Hematopoietic multipotent progenitor cell (in vitro differentiated cells): ENCODE measurements at regions not wholly inside any gene's neighbourhood (a gene's known extent, or its start where the extent isn't known, plus 50 kb on each side); places are given as distances from the start of the nearest gene placed in this dataset.
"Not testable (repeated sequence)": the region's sequence is repeated elsewhere in the genome, so short reads cannot be mapped to it uniquely, and the experiment has no call there.

ENCODE experiments used
- DNase-seq, 3 donors: peaks; one replicate each; pipeline ENCODE4 v3.0.0-alpha.2; 2011 to 2015; ENCODE audit warnings: low read depth in 2 of 3, low spot score in 2 of 3

GRCh38 chr13:90833951-90834350 is 513.5 kb upstream of the MIR17HG start:
- no peak for DNase-seq

GRCh38 chr13:90834700-90835099 is 512.8 kb upstream of the MIR17HG start:
- DNase-seq = no peak

GRCh38 chr13:90835826-90836225 is 511.7 kb upstream of the MIR17HG start:
- no peak for DNase-seq

- no peak for DNase-seq
Observed at GRCh38 chr13:90838317-90838960, 509.0 kb upstream of the MIR17HG start.

GRCh38 chr13:90839061-90839460 is 508.4 kb upstream of the MIR17HG start:
- DNase-seq = no peak

- no peak for DNase-seq
Observed at GRCh38 chr13:90846936-90847335, 500.6 kb upstream of the MIR17HG start.

GRCh38 chr13:90853666-90854065 is 493.8 kb upstream of the MIR17HG start:
- DNase-seq = not testable (repeated sequence)

GRCh38 chr13:90857921-90858320 is 489.6 kb upstream of the MIR17HG start:
- DNase-seq = no peak

GRCh38 chr13:90866006-90866405 is 481.5 kb upstream of the MIR17HG start:
- no peak for DNase-seq

GRCh38 chr13:90867336-90867683 is 480.2 kb upstream of the MIR17HG start:
- DNase-seq = peak in 2 of 3 donors; percentile 72 to 91

- DNase-seq = peak in 2 of 3 donors; percentile 12 to 44
Observed at GRCh38 chr13:90868321-90868920, 479.1 kb upstream of the MIR17HG start.

- DNase-seq = no peak
Observed at GRCh38 chr13:90869580-90869979, 477.9 kb upstream of the MIR17HG start.

GRCh38 chr13:90872491-90873025 is 474.9 kb upstream of the MIR17HG start:
- DNase-seq = no peak

GRCh38 chr13:90880790-90881189 is 466.7 kb upstream of the MIR17HG start:
- DNase-seq = no peak

- DNase-seq = no peak
Observed at GRCh38 chr13:90882551-90882950, 464.9 kb upstream of the MIR17HG start.

GRCh38 chr13:90883592-90883991 is 463.9 kb upstream of the MIR17HG start:
- DNase-seq = no peak

GRCh38 chr13:90884066-90884465 is 463.4 kb upstream of the MIR17HG start:
- no peak for DNase-seq

- no peak for DNase-seq
Observed at GRCh38 chr13:90889906-90890834, 457.3 kb upstream of the MIR17HG start.

- no peak for DNase-seq
Observed at GRCh38 chr13:90891329-90891728, 456.2 kb upstream of the MIR17HG start.

- DNase-seq = not testable (repeated sequence)
Observed at GRCh38 chr13:90893199-90893598, 454.3 kb upstream of the MIR17HG start.

GRCh38 chr13:90896002-90896401 is 451.5 kb upstream of the MIR17HG start:
- DNase-seq = no peak
